Fibroblast of skin of left biceps (primary cell): ENCODE measurements at regions not wholly inside any gene's neighbourhood (a gene's known extent, or its start where the extent isn't known, plus 50 kb on each side); places are given as distances from the start of the nearest gene placed in this dataset.
A peak's percentile ranks its signal among the peaks of the same experiment; 100 is the strongest.

Source experiments
- DNase-seq, 2 experiments: peaks; one replicate each; pipeline ENCODE4 v3.0.0-alpha.2; 2013; ENCODE audit warnings: low read depth in 2 of 2

DNA sequence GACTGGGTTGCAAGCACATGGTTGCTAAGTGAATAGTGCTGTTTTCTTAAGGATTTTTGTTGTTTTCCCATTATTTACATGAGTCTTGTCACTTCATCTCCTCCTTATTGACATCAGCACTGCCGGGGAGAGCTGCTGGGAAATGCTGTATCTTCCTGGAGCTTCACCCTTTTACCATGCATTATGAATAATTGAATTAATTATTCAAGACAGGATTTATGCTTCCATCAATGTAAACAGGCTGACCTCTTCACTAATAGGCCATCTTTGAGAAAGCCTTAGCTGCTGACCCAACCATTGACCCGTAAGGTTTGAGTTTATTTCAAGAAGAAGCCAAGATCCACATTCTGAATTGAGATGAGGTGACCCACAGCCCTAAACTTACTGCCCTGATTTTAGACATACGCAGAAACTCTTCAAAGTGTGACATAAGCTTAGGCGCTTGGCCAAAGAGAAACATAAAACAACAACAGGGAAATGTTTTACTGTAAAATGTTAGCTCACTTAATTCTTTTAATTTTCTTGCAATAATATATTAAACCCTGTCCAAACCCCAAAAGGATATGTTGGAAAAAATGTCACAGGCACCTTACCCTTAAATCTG lies 365.5 kb upstream of the SYT4 start:
- DNase-seq = no peak

DNA sequence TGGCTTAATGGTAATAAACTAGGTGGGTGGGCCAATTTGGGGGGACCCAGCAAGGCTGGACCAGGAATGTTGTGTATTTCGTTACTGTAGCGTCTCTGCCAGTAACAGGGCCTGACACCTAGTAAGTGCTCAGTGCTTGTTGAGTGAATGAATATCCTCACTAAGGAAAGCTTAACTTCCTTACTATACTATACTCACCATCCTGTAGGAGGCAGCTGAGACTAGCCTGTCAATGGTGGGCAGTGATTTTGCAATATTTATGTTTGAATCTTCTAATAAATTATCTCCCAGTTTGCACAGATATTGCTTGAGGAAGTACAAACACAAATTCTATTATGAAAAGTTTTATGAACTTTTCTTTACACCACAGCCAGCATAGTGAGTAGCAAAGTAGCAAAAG lies 370.7 kb upstream of the SYT4 start:
- no peak for DNase-seq

DNA sequence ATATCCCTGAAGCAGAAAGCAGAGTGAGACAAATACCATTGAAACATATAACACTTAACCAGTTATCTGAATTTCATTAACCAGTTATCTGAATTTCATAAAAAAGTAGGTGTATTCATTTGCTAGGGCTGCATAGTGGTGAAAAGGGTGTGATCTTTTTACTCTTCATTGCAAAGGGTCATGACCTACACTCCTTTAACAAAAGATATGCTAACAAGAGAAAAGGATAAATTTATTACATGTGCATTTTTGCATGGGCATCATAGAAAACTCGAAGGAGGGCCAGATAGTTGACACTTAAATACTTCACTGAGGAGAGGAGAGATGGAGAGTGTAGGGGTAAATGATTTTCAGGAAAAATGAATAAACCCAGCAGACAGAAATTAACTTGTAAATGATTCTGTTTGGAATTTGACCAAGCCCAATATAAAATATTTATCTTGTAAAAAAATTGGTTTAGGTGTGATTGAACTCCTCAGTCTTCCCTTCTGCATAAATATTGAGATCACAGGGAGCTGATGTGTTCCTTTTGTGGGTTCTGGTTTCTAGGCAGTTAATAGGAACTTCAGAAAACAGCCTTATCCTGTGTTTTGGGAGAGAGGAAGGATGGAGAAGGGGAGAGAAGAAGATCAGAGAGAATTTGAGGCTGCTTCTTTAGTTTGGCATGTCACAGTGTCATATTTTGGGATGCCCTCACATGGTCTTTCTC lies 372.5 kb upstream of the SYT4 start:
- no peak for DNase-seq

DNA sequence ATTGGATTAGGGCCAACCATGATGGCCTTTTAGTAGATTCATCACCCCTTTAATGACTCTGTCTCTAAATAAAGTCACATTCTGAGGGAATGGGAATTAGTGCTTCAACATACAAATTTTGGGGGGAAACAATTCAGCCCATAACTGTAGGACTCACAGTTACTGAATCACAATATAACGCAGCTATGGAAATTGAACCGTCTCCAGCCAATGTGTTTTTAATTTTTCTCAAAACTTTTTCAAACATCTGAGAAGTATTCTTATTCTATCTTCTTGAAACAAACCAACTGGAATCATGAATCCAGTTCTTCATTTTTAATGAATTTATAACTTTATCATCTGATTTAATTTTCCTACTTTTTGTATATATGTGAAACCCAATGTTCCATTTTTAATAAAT lies 373.1 kb upstream of the SYT4 start:
- peak; percentile 40 to 49 for DNase-seq

GRCh38 chr18:43651057-43651456 lies 373.8 kb upstream of the SYT4 start:
- peak; percentile 48 to 56 for DNase-seq

- DNase-seq = no peak
Observed at GRCh38 chr18:43656547-43656946, 379.3 kb upstream of the SYT4 start.

- DNase-seq = peak in 1 of 2 experiments; percentile 33
Observed at GRCh38 chr18:43661570-43661969, 384.3 kb upstream of the SYT4 start.

DNA sequence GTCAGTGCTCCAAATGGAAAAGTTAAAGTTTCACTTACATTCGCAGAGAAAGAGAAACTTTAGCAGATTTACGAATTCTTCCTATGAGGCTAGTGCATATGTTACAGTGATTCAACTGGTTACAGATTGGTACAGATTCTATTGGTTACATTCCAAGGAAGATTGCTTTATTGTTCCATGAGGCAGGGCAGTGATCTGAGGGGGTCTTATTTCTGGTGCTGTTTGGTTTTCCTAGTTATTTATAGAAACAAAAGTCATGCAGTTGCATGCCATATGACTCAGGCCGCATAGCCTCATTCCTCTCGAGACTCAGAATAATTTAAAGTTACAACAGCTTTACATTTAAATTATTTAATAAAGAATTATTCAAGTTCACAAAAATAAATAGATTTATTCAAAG lies 385.4 kb upstream of the SYT4 start:
- DNase-seq = peak; percentile 88

- DNase-seq = no peak
Observed at GRCh38 chr18:43663159-43663558, 385.9 kb upstream of the SYT4 start.

- no peak for DNase-seq
Observed at GRCh38 chr18:43664487-43665008, 387.3 kb upstream of the SYT4 start.

- peak; percentile 71 to 73 for DNase-seq
Observed at GRCh38 chr18:43665105-43665788, 388.0 kb upstream of the SYT4 start.

DNA sequence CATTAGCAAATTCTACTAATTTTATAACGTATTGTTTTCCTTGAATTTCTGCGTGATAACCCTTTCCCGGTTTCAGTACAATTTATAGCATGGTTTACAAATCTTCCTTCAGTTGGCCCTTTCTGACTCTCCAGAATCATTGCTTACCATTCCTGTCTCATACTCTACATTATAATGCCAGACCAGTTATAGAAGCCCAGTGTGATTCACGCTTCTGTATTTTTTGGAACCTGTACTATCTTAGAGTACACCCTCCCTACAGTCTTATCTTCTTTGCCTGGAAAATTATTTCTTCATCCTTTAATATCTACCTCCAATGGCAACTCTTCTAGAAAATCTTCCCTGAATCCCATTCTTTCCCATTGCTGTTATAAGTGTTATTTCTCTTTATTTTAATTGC lies 391.6 kb upstream of the SYT4 start:
- DNase-seq = no peak

- DNase-seq = no peak
Observed at GRCh38 chr18:43671431-43671830, 394.1 kb upstream of the SYT4 start.

GRCh38 chr18:43680096-43680495 lies 402.8 kb upstream of the SYT4 start:
- DNase-seq = no peak

GRCh38 chr18:43681661-43682060 lies 404.4 kb upstream of the SYT4 start:
- DNase-seq = no peak

GRCh38 chr18:43682196-43682595 lies 404.9 kb upstream of the SYT4 start:
- no peak for DNase-seq

DNA sequence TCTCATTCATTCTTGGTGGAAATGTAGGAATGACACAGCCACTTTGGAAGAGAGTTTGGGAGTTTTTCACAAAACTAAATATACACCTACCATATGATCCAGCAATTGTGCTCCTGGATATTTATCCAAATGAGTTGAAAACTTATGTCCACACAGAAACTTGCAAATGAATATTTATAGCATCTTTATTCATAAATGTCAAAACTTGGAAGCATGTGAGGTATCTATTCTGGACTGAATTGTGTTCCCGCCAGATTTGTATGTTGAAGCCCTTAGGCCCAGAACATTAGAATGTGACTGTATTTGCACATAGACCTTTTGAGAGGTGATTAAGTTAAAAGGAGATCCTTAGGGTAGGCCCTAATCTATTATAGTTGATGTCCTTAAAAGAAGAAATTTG lies 409.4 kb upstream of the SYT4 start:
- no peak for DNase-seq

DNA sequence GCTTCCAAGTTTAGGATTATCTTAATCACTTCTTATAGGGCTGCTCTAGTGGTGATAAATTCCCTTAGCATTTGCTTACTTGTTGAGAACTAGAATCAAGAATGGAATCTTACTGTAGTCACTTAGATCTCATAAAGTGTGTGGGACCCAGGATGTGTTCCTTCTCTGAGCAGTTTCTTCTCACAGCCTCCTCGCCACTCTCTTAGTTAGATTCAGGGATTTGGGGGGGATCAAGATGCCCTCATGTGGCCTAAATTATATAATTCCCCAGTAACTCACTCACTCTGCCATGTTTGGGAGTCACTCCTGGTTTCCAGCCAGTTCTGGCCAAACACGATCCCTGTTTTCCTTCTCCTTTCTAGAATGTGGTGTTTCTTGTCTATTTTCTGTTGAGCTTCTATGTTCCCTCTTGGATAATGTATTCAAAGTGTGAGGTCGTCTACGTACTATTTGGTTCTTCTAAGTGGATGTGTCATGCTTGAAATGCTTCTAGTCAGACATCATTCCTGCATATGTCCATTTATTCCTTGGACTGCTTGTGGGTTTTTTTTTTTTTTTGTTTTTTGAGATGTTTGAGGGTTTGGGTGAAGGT lies 414.9 kb upstream of the SYT4 start:
- DNase-seq = peak; percentile 42 to 47

DNA sequence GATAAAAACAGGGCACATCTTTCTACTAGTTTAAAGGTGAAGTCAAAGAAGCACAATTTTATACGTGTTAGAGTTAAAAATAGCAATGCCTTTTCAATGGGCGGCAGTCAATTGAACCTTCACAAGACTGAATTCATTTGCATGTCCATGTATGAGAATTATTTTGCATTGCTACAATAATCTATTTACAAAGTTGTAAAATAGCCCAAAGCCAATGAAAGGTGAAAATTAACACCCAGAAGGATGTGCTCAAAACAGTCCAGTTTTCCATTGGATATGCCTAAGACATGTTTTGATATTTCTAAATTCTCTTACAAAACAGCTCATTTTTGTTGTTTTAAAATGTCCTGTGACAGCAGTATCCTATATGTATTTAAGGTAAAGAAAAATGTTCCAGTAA lies 425.1 kb upstream of the SYT4 start:
- DNase-seq = no peak

DNA sequence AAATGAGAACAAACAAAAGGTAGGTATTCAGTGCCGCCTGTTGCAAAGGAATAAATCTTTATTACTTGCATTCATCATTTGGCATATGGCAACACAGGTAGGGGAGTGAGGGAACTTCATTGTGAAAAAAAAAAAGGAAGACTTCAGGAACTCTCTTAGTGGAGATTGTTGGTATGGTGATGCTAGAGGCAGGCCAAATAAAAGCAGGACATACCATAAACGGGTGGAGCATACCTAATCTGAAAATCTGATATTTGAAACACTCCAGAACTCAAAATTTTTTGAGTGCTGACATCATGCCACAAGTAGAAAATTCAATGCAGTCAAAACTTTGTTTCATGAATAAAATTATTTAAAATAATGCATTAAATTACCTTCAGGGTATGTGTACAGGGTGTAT lies 425.8 kb upstream of the SYT4 start:
- no peak for DNase-seq

- DNase-seq = no peak
Observed at GRCh38 chr18:43705850-43706249, 428.6 kb upstream of the SYT4 start.

GRCh38 chr18:43710135-43710534 lies 432.8 kb upstream of the SYT4 start:
- DNase-seq = no peak
